Right forelimb (tissue), 1 donor: ENCODE measurements at regions not wholly inside any gene's neighbourhood (a gene's known extent, or its start where the extent isn't known, plus 50 kb on each side); places are given as distances from the start of the nearest gene placed in this dataset.
"Not testable (repeated sequence)": the region's sequence is repeated elsewhere in the genome, so short reads cannot be mapped to it uniquely, and the experiment has no call there.

Source experiments
- DNase-seq: peaks from one replicate; pipeline ENCODE4 v3.0.0-alpha.2; 2018

GRCh38 chr3:43236008-43236407 is 50.3 kb upstream of the SNRK start:
- DNase-seq: no peak

GRCh38 chr3:43233062-43233461 is 53.3 kb upstream of the SNRK start:
- DNase-seq: no peak

GRCh38 chr3:43231276-43232000 is 54.9 kb upstream of the SNRK start:
- DNase-seq: no peak

DNA sequence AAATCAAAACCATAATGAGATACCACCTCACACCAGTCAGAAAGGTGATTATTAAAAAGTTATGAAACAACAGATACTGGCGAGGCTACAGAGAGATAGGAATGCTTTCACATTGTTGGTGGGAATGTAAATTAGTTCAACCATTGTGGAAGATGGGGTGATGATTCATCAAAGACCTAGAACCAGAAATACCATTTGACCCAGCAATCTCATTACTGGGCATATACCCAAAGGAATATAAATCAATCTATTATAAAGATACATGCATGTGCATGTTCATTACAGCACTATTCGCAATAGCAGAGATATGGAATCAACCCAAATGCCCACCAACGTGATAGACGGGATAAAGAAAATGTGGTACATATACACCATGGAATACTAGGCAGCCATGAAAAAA is 56.5 kb upstream of the SNRK start:
- DNase-seq: not testable (repeated sequence)

DNA sequence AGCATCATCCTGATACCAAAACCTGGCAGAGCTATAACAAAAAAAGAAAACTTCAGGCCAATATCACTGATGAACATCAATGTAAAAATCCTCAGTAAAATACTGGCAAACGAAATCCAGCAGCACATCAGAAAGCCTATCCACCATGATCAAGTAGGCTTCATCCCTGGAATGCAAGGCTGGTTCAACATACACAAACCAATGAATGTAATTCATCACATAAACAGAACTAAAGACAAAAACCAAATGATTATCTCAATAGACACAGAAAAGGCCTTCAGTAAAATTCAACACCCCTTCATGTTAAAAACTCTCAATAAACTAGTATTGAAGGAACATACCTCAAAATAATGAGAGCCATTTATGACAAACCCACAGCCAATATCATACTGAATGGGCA is 58.7 kb upstream of the SNRK start:
- not testable (repeated sequence) for DNase-seq

DNA sequence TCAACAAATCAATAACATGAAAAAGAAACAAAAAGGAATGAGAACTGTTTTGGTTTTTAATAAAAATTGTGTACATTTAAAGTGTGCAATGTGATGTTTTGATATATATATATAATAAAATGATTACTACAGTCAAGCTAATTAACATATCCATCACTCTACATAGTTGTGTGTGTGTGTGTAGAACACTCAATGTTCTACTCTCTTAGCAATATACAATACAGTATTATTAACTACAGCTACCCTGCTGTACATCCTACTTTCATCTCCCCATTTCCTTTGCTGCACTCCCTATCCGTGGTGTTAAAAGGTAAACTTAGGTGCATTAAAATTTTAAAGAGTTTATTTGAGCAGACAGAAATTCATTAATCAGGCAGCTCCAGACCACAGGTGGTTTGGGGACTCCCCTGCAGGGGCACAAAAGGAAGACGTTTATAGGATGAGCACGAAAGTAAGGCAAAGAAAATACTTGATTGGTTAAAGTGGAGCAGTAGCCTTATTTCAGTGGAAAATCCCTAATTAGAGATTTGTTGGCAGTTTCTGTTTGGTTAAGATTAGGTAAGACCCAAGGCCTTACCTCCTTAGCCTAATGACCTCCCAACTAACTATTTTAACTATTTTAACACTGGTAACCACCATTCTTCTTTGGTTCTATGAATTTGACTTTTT is 61.8 kb upstream of the SNRK start:
- DNase-seq: no peak

DNA sequence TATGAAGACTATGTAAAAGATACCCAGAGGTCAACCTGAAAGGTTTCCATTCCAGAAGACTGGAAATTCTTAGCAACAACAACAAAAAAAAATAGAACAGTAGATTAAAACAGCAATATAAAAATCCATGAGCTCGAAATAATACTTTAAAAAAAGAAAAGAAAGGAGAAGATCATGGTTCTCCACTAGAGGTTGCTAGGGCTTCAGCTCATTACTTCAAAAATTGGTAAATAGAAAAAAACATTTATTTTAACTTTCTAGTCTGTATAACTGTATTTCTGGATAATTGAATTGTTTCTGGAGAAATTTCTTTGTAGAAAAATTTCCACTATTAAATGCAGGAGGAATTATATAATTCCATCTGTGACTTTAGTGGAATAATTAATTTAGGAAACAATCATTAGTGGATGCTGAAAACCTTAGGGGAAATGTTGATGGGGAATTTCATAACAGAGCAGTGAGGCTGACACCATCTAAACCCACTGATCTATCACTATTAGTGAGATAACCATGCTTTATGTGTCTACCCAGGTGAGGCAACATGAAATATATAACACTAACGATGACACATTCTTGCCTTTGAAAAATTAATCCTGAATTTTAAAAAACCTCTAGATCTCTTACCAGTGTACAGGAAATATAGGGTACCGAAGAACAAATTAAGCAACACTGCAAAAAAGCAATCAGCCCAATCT is 62.5 kb upstream of the SNRK start:
- no peak for DNase-seq

DNA sequence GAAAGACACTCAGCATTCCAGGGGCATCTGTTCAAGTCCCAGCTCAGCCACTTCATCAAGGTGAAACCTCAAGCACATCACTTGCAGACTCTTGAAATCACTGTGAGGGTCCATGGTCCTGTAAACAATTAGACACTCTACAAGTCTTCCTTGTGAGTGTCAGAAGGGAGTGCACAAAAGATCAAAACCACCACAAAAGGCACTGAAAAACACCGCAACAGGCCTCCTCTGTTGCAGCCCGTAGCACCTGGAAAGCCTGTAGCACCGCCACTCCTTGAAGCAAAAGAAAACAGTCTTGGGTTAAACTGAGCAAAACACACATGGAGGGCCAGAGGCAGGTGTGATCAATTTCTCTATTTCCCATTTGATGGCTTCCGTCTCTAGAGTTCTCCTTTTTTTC is 63.8 kb upstream of the SNRK start:
- no peak for DNase-seq

DNA sequence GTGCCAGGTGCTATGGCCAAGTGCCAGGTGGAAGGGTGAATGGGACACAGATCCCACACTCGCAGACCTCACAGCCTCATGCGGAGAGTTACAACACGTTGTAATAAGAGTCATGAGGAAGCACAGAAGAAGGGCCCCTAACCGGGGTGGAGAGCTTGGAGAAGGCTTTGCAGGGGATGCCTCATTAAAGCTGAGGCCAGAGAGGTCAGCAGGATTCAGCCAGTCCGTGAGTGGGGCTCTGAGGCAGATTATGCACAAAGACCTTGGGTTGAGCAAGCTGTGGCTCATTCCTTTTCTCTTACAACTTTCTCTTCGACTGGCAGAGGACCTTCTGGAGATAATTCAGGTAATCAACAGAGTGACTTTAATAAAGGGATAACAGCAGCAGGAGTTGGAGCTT is 65.3 kb upstream of the SNRK start:
- no peak for DNase-seq

DNA sequence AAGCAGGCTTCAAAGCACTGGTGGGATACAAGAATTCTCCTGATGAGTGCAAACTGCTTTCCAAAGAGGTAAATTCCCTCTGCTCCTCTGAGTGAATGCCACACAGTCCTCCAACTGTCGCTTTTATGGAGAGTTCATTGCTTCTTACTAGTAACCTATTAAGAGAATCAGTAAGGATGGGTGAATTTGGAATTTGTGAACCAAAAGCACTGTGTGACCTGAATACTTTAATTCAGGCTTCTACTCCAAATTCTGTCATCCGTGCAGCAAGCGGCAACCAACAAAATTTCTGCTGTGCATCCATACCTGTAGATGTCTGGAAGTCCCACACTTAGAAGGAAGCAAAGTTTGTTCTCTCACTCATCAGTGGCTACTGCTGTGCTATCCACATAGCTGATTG is 66.7 kb upstream of the SNRK start:
- no peak for DNase-seq

GRCh38 chr3:43218921-43219320 is 67.4 kb upstream of the SNRK start:
- no peak for DNase-seq

- DNase-seq: no peak
Measured at GRCh38 chr3:43218156-43218555, 68.2 kb upstream of the SNRK start.

DNA sequence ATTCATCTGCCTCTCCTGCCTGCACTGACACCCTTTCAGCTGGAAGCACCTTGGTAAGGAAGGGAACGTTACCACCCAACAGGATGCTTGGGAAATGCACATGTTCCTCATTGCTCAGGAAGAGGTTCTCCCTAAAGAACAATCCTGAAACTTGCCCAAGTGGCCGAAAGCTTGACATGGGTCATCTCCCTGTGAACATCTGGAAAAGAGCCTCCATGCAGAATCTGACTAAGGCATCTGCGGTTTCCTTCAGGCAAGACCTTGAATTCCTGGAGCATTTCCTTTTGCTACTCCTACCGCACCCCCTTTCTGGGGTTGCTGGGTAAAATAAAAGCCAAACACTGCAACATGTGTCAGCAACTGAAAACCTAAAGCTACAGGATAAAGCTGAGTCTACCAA is 68.7 kb upstream of the SNRK start:
- no peak for DNase-seq

GRCh38 chr3:43217206-43217605 is 69.1 kb upstream of the SNRK start:
- DNase-seq: no peak

GRCh38 chr3:43215663-43216275 is 70.6 kb upstream of the SNRK start:
- no peak for DNase-seq

GRCh38 chr3:43215138-43215537 is 71.2 kb upstream of the SNRK start:
- DNase-seq: no peak

GRCh38 chr3:43214616-43215015 is 71.7 kb upstream of the SNRK start:
- DNase-seq: no peak

DNA sequence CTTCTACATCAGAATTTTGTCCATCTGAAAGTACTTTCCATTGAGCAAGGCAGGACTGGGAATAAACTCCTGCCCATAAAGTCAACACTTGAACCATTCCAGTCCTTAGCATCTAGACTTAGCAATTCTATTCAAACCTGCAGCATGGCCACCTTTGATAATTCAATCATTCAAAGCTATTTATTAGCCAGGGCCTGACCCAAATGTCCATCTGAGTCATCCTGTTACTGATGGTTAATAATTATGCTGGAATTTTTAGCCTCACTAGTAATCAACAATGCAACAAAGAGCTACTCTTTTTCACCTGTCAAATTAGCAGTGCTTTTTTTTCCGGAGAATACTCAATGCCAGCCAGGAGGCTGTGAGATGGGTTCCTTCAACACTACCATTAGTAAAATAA is 72.7 kb upstream of the SNRK start:
- DNase-seq: no peak

DNA sequence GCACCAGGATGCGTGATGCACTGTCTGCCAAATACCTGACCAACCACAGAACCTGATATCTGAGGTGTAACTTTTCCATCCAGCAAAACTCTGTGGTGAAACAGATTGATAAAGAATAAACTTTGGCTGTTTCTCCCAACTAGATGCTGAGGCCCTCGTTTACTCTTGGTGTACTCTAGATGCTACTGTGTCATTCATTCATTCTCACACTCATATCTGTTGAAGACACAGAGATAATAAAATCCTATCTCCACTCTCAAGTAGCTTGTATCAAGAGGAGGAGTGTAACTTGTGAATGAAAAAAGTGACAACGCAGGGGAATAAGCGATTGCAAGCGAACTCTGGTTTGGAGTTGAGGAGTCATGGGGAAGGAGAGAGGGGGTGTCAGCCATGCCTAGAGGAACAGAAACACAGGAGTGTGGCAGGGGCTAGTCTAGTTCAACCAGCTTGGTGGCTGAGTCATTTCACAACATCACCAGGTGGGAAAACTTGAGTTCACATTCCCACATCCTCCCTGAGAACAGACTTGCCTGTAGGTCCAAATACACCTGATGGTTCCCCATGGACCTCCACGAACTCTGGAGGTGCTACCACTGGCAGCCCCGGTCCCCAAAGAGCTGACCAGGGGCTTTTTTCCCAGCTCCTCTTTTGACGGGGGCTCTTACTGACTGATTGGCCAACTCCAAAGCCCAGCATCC is 73.3 kb upstream of the SNRK start:
- DNase-seq: no peak

GRCh38 chr3:43211681-43212080 is 74.7 kb upstream of the SNRK start:
- DNase-seq: no peak

GRCh38 chr3:43210049-43211027 is 76.0 kb upstream of the SNRK start:
- DNase-seq: no peak

DNA sequence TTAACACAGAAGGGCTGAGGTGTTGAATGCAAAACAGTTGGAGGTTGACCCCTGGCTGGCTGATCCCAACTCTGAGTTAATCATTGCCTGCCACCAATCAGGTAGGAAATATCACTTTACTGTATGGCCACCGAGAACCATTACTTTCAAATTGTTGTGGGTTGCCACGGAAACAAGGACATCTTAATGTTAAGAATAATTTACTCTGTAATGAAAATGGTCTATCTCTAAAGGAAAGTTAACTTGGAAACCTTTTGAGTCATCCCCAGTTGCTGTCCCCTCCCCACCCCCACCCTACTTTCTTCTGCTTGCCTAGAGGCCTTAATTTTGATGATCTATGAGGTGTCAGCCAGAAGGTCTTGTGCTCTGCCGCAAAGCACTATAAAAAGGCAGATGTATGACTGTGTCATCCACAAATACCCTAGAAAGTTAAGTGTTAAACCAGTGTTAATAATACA is 78.7 kb upstream of the SNRK start:
- no peak for DNase-seq
